C4-2B (cell line): ENCODE measurements at regions not wholly inside any gene's neighbourhood (a gene's known extent, or its start where the extent isn't known, plus 50 kb on each side); places are given as distances from the start of the nearest gene placed in this dataset.
"Not testable (repeated sequence)": the region's sequence is repeated elsewhere in the genome, so short reads cannot be mapped to it uniquely, and the experiment has no call there.

Source experiments
- H3K27ac ChIP-seq: fragments of 450-650 bp; 2 replicates; pipeline ENCODE4 v1.5.1; 2017
- ZFX ChIP-seq: fragments of 450-650 bp; IDR thresholded peaks from 2 replicates; pipeline ENCODE4 v1.6.1; 2017
- TF ChIP-seq, protein P1 (sequence below): fragments of 450-650 bp; conservative IDR thresholded peaks from 2 replicates; pipeline ENCODE4 v1.5.1; 2017; ENCODE audit warnings: mild to moderate bottlenecking

DNA sequence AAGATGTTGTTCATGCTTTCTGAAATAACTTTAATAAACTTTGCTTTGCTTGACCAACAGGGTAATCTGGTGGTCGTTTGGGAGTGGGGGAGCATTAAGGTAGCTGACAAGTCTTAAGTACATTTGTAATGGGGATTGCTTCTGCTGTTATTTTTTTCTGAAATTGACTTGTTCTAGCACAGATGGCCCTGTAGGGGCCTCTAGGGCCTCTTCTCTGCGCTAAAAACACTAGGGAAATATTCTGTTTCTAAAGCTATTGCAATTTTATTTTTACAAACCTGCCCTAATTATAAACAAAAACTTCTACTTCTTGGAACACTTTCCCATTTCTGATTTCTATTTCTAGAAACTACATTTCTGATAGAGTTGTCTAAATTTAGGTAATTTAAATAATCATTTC is 191.3 kb upstream of the KCNJ3 start:
- H3K27ac ChIP-seq = no peak overlapping the region
- TF ChIP-seq ZFX = no peak
- TF ChIP-seq, protein P1, sequence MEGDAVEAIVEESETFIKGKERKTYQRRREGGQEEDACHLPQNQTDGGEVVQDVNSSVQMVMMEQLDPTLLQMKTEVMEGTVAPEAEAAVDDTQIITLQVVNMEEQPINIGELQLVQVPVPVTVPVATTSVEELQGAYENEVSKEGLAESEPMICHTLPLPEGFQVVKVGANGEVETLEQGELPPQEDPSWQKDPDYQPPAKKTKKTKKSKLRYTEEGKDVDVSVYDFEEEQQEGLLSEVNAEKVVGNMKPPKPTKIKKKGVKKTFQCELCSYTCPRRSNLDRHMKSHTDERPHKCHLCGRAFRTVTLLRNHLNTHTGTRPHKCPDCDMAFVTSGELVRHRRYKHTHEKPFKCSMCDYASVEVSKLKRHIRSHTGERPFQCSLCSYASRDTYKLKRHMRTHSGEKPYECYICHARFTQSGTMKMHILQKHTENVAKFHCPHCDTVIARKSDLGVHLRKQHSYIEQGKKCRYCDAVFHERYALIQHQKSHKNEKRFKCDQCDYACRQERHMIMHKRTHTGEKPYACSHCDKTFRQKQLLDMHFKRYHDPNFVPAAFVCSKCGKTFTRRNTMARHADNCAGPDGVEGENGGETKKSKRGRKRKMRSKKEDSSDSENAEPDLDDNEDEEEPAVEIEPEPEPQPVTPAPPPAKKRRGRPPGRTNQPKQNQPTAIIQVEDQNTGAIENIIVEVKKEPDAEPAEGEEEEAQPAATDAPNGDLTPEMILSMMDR = peak; percentile 14; the same call in 1 of the 2 replicates

DNA sequence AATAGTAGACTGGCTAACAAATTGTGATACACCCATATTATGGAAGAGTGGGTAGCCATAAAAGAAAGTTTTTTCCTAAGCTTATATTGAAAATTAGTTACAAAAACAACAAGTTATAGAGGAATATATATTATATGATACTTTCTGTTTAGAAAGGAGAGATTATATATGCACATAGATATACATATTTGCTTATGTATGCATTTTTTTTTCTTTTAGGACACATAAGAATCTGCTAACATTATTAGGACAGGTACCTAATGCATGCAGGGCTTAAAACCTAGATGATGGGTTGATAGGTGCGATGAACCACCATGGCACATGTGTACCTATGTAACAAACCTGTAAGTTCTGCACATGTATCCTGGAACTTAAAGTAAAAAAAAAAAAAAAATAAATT is 179.6 kb upstream of the KCNJ3 start:
- H3K27ac ChIP-seq = no peak overlapping the region
- TF ChIP-seq, protein P1 = no peak
- no peak for TF ChIP-seq ZFX

DNA sequence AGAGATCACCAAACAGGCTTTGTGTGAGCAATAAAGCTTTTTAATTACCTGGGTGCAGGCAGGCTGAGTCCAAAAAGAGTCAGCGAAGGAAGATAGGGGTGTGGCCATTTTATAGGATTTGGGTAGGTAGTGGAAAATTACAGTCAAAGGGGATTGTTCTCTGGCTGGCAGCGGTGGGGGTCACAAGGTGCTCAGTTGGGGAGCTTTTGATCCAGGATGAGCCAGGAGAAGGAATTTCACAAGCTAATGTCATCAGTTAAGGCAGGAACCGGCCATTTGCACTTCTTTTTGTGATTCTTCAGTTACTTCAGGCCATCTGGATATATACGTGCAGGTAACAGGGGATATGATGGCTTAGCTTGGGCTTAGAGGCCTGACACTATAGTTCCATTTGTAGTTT is 177.5 kb upstream of the KCNJ3 start:
- H3K27ac ChIP-seq = not testable (repeated sequence)

DNA sequence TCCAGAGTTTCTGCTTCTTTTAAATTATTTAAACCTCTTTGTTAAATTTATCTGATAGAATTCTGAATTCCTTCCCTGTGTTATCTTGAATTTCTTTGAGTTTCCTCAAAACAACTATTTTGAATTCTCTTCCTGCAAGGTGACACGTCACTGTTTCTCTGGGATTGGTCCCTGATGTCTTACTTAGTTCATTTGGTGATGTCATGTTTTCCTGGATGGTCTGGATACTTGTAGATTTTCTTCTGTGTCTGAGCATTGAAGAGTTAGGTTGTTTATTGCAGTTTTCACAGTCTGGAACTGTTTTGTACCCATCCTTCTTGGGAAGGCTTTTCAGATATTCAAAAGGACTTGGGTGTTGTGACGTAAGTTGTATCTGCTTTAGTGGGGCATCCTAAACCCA is 172.3 kb upstream of the KCNJ3 start:
- no peak overlapping the region for H3K27ac ChIP-seq
- TF ChIP-seq, protein P1 = no peak
- TF ChIP-seq ZFX = no peak

DNA sequence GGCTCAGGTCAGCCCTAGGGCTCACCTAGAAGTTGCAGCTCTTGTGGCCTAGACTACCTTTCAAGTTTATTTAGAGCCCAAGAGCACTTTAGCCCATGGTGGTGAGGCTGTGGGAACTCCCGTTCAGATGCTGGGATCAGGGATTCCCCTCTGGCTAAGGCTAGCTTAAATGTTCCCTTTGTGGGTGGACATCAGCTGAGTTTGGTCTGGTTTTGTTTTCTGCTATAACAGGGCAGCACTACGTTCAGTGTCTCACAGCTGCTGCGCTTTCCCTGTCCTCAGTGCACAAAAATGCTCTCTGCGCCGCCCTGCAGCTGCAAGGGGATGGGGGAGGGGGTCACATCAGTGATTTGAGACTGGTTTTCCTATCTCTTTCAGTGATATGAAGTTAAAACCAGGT is 170.5 kb upstream of the KCNJ3 start:
- no peak for TF ChIP-seq ZFX
- TF ChIP-seq, protein P1 = no peak
- H3K27ac ChIP-seq = no peak overlapping the region

DNA sequence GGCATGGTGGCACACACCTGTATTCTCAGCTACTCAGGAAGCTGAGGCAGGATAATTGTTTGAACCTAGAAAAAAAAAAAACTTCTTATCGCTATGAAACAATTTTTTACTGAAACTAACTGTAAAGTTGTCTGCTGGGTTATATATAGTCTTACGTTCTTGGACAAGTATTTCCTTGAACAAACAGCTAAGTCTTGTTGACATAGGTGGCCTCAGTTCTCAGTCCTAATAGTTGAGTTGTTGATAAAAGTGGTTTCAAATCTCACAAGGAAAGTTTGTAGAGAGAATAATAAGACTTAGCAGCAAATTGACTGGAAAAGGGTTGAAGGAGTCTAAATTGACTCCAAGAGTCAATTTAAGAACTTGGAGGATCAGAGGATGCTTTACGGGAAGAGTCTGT is 166.5 kb upstream of the KCNJ3 start:
- no peak overlapping the region for H3K27ac ChIP-seq
- TF ChIP-seq ZFX = no peak
- TF ChIP-seq, protein P1 = no peak

DNA sequence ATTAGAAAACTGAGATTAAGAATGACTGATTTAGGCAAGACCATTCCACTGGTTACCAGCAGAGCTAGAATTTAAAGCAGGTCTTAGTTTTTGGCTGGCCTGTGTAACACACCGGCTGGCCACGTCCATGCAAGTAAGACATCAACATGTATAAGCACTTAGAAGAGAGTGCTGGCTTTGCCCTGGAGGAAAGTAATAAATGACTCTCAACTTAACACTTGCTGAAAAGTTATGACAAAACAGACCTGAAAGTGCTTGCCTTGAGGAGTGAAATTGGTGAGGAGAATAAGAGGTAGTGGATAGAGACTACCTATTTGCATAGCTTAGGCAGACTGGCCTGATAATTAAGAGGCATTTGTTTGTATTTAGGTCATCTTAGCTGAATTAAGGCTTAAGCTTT is 165.7 kb upstream of the KCNJ3 start:
- no peak overlapping the region for H3K27ac ChIP-seq
- TF ChIP-seq, protein P1 = no peak
- no peak for TF ChIP-seq ZFX

DNA sequence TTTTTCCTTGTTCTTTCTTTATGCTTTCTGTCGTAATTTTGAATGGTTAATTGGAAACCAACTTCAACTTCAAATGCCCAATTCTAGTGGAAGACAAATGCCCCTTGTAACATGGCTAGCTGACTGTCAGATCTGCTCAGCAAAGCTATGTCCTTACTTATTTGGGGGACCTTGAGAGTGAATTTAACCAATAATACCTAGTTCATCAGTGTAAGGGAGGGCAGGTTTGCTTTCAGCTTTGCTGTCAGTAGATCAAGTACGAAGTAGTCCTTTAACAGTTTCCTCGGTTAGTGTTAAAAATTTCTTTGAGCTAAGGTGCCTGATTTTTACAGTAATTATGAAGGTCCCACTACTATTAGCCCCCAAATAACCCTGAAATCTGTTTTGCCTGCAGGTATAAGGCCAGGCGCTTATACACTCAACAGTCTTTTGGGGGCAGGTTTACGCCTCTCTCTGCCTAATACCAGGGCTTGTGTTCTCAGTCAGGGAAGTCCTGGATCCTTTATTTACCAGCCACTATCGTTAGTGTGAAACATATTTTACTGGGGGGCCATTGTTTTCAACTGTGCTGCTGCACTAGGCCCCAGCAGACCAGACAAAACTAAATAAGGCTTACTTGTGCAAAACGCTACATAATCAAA is 165.1 kb upstream of the KCNJ3 start:
- H3K27ac ChIP-seq = no peak overlapping the region
- no peak for TF ChIP-seq ZFX
- TF ChIP-seq, protein P1 = no peak
